GM21526 (cell line): ENCODE measurements at regions not wholly inside any gene's neighbourhood (a gene's known extent, or its start where the extent isn't known, plus 50 kb on each side); places are given as distances from the start of the nearest gene placed in this dataset.
"Not testable (repeated sequence)": the region's sequence is repeated elsewhere in the genome, so short reads cannot be mapped to it uniquely, and the experiment has no call there.

Experiments
- ATAC-seq: cut with Tn5 transposase; IDR thresholded peaks from one replicate; pipeline ENCODE4 v1.9.1; 2021; ENCODE audit warnings: moderate library complexity; ENCODE audit not compliant: unreplicated experiment, low FRiP score

GRCh38 chr7:13025043-13025442 lies 337.6 kb downstream of the ARL4A start:
- ATAC-seq: not testable (repeated sequence)

GRCh38 chr7:13027321-13027720 lies 339.9 kb downstream of the ARL4A start:
- ATAC-seq: no peak

GRCh38 chr7:13028036-13028824 lies 340.8 kb downstream of the ARL4A start:
- no peak for ATAC-seq

DNA sequence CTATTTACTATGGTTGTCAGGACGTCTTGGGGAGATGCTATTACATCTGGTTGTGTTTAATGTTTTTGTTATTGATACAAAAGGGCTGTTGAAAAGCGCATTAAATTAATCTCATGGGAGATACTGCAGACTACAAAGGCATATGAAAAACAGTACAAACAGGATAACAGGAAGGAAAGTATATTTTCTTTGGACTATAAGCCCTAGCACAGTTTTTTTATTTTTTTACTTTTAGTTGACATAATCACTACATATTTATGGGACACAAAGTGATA lies 341.3 kb downstream of the ARL4A start:
- no peak for ATAC-seq

DNA sequence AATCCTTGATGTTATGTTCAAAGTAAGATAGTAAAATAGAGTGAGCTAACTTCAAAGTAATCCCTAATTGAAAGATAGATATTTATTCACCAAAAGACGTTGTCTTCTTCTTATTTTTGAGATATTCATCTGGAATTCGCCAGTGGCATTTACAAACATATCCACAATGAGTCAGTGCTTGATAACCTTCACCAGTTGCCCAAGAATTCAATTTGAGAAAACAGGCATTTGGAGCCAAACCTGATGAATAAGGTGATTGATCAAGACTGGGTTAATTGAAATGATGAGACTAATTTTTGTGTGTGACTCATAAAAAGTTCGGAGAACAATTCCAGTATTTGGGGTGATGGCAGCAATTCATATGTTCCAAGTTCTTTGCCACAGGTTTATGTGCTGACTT lies 344.0 kb downstream of the ARL4A start:
- no peak for ATAC-seq

- no peak for ATAC-seq
These were observed 344.7 kb downstream of the ARL4A start for GRCh38 chr7:13032084-13032483.

- no peak for ATAC-seq
These were observed 345.1 kb downstream of the ARL4A start for GRCh38 chr7:13032576-13032975.

GRCh38 chr7:13034693-13035092 lies 347.3 kb downstream of the ARL4A start:
- ATAC-seq: no peak

GRCh38 chr7:13035233-13035632 lies 347.8 kb downstream of the ARL4A start:
- no peak for ATAC-seq

GRCh38 chr7:13036256-13036780 lies 348.9 kb downstream of the ARL4A start:
- ATAC-seq: no peak

GRCh38 chr7:13037216-13037615 lies 349.8 kb downstream of the ARL4A start:
- ATAC-seq: no peak

- ATAC-seq: no peak
These were observed 354.0 kb downstream of the ARL4A start for GRCh38 chr7:13041368-13041988.

- no peak for ATAC-seq
These were observed 355.3 kb downstream of the ARL4A start for GRCh38 chr7:13042605-13043236.

DNA sequence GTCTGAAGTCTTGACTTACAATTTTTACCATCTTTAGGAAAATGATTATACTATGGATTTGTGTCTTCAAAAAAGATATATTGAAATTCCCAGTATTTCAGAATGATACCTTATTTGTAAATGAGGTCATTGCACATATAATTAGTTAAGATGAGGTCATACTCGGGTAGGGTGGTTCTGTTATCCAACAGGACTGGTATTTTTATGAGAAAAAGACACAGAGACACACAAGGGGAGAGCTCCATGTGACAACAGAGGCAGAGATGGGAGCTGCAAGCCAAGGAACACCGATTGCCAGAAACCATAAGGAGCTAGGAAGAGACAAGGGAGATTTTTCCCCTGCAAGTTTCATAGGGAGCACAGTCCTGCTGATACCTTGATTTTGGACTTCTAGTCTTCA lies 356.9 kb downstream of the ARL4A start:
- no peak for ATAC-seq

GRCh38 chr7:13047061-13047460 lies 359.6 kb downstream of the ARL4A start:
- no peak for ATAC-seq

DNA sequence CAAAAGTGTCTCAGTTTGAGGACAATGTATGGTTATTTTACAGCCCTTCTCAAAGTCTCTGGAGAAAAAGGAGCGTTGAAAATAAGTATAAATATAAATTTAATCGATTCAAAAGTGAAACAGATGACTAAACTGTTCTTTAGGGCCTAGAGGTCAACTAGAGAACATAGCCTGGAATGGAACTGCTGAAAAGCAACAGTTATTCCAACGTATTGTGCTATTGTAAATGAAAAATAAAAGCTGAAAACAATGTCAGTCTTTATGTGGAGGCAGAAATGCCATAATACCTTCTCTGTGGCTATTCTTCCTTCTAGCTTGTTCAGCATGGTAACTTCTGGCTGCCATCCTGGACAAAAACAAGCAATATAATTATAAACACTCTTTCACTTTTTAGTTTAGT lies 362.5 kb downstream of the ARL4A start:
- no peak for ATAC-seq

DNA sequence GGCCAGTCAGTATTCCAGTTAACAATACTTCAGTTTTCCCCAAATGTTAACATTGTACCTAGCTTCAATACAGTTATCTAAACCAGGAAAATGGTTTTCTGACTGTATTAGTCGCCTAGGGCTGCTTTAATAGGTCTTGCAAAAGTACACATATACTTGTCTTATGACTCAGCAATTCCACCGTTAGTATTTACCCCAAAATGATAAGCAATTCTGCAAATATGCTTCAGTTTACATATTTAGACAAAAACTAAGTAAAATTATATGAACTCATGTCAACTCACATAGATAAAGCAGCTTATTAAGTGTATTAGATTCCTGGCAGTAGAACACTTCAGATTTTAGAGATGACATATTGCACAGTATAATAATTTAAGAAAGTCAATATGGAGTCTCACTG lies 363.3 kb downstream of the ARL4A start:
- ATAC-seq: no peak

DNA sequence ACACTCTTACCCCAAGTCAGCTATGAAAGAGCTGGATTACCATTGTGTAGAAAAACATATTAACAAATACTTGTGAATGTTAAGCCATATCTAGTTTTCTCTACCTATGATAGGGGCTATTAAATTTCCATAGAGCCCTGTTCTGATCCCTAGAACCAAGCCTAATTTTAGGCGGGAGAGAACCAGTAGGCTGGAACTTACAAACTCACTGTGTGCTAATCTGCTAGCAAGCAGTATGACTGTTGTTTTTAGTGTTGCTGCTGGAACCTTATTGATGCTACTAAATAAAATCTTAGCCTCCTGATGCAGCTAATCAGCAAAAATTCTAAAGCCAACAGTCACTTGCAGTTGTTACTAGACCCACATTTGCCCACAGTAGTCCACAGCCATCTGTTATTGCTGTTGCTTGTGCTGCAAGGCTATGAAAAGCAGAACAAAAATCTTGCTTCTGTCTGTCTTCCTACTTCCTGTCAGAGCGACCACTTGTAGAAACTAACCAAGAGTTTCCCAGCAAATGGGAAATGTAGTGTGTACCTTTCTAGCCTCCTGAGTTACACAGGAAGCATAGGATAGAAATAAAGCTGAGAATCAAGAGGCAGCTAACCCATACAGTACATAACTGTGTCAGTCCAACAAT lies 368.4 kb downstream of the ARL4A start:
- ATAC-seq: no peak

DNA sequence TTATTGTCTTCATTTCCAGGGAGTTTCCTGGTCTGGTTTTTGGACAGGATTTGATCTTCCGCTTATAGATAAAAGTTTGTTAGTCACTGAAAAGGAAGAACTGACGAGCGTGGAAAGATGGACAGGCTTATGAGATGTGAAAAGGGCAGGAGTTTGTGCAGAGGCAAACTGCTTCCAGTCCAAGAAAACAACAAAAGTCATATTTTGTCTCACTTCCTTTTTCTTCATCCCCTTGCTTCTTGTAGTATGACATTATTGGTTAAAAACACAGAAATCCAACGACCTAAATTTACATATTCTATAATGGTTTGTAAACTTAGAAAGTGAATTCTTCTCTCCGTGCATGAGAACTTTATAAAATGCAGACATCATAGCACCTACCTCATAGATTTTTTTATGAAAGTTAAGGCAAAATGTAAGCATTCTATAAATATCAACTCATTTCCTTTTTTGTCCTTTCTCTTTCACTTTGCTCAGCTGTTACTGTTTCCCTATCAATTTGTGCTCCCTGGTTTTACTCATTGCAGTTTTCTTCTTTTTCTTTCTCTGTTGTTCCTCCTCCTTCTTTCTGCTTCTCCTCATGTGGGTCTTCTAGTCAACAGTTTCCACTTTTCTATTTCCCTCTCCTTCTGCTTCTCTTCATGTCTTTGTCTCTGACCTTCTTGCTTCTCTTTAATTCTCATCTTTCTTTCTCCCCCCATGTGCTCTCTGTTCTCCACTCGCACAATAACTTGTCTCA lies 370.2 kb downstream of the ARL4A start:
- ATAC-seq: peak; percentile 95

DNA sequence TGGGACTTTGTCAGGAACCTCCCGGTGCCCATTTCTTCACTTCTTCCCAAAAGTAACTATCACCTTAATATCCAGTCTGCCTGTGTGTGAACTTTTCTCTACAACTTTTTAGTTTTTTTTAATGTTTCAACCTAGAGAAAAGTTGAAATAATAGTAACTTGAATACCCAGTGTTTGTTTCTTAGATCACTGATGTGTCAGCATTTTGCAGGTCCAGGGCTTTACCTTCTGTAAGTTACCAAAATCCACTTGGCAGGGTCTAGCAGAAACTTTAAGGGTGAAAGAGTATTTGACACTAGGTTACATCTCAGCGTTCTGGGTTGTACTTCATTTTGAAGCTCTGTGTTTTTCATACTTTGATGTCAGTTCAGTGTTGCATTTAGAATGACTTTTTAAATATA lies 372.7 kb downstream of the ARL4A start:
- no peak for ATAC-seq

GRCh38 chr7:13061115-13061514 lies 373.7 kb downstream of the ARL4A start:
- no peak for ATAC-seq
